K562 (cell line): ENCODE measurements at regions not wholly inside any gene's neighbourhood (a gene's known extent, or its start where the extent isn't known, plus 50 kb on each side); places are given as distances from the start of the nearest gene placed in this dataset.

Experiments used
- ATAC-seq: fragments of 200-7000 bp; cut with Tn5 transposase; 3 replicates; pipeline ENCODE4 v1.9.1; 2020; ENCODE audit warnings: moderate library complexity
- BruUV-seq: library from RNA; stranded (reverse); fragments of 400-500 nt; replicated peaks from 2 replicates; lab custom pipeline; 2021; lab: Mats Ljungman, UMichigan
- CTCF ChIA-PET: fragments of 300-600 bp; formaldehyde crosslinking; extraction: SDS; loops from one replicate; lab custom pipeline; 2021; ENCODE audit warnings: low intra/inter-chr PET ratio; lab: Yijun Ruan, JAX
- POLR2A ChIA-PET: fragments of 300-600, 350-650 bp; sonication (Branson Sonifier 250); formaldehyde crosslinking; extraction: SDS; loops from one replicate; lab custom pipeline; 2021; ENCODE audit warnings: antibody characterized with exemption, inconsistent platforms; lab: Yijun Ruan, JAX
- DNase-seq, 4 experiments: peaks; one replicate each; pipeline versions ENCODE4 v3.0.0 to v3.0.0-alpha.2; 2011 to 2018; ENCODE audit warnings: low spot score in 3 of 4, mixed read lengths in 3 of 4; ENCODE audit errors: extremely low read depth in 1 of 4
- FAIRE-seq: peaks from 2 replicates; lab custom pipeline; 2011; peaks lifted over from hg19 to GRCh38; lab: Jason Lieb, UNC
- H2AFZ ChIP-seq: 2 replicates; pipeline ENCODE4 v1.6.0; 2011; ENCODE audit warnings: low read depth, low read length, control low read depth, inconsistent platforms
- H3K27ac ChIP-seq: fragments of 200-600 bp; 3 replicates; pipeline ENCODE4 v1.8.0; 2011; ENCODE audit warnings: low read depth, mild to moderate bottlenecking, control low read depth, inconsistent platforms, low read length, moderate library complexity, mixed read lengths; ENCODE audit errors: extremely low read depth
- H3K27me3 ChIP-seq, 2 experiments: fragments of 300-600 bp in 1 of 2; 2 replicates in 1 of 2; 3 replicates in 1 of 2; pipeline versions ENCODE4 v1.6.0 to v1.8.0; 2011; ENCODE audit warnings: inconsistent platforms in 2 of 2, low read length in 2 of 2, mild to moderate bottlenecking in 1 of 2, mixed read lengths in 1 of 2, moderate library complexity in 1 of 2; ENCODE audit not compliant: control insufficient read depth in 2 of 2, insufficient read depth in 2 of 2
- H3K36me3 ChIP-seq: fragments of 300-600 bp; 3 replicates; pipeline ENCODE4 v1.8.0; 2011; ENCODE audit warnings: mild to moderate bottlenecking, low read length, inconsistent platforms; ENCODE audit not compliant: control insufficient read depth, insufficient read depth
- H3K4me1 ChIP-seq, 2 experiments: fragments of 200-600 bp in 1 of 2; replicated peaks in 1 of 2; 2 replicates in 1 of 2; 3 replicates in 1 of 2; pipeline versions ENCODE4 v1.5.1 to v1.8.0; 2011; ENCODE audit warnings: inconsistent platforms in 2 of 2, low read length in 2 of 2, mild to moderate bottlenecking in 1 of 2, mixed read lengths in 1 of 2, moderate library complexity in 1 of 2; ENCODE audit not compliant: control insufficient read depth in 2 of 2, insufficient read depth in 2 of 2
- H3K4me2 ChIP-seq: 2 replicates; pipeline ENCODE4 v1.6.1; 2011; ENCODE audit warnings: low read length, control low read depth, inconsistent platforms, mixed read lengths; ENCODE audit not compliant: insufficient read depth
- H3K4me3 ChIP-seq: fragments of 200-600 bp; sonication (generic), shearing (Covaris generic); 2 replicates; pipeline ENCODE4 v1.5.1; 2016; ENCODE audit warnings: control low read depth, inconsistent platforms
- H3K79me2 ChIP-seq: fragments of 200-600 bp; 3 replicates; pipeline ENCODE4 v1.8.0; 2011; ENCODE audit warnings: low read length, inconsistent platforms; ENCODE audit not compliant: control insufficient read depth, insufficient read depth
- H3K9ac ChIP-seq, 2 experiments: 2 replicates each; pipeline versions ENCODE4 v1.6.0 to v1.6.1; 2011; ENCODE audit warnings: low read depth in 2 of 2, low read length in 2 of 2, control low read depth in 1 of 2, inconsistent platforms in 1 of 2, mild to moderate bottlenecking in 1 of 2, mixed read lengths in 1 of 2; ENCODE audit not compliant: insufficient read depth in 1 of 2
- H3K9me1 ChIP-seq: one replicate; pipeline ENCODE4 v1.6.0; 2011; ENCODE audit warnings: inconsistent platforms, mild to moderate bottlenecking, low read length, moderate library complexity; ENCODE audit not compliant: control insufficient read depth, insufficient read depth
- H3K9me3 ChIP-seq: replicated peaks from 2 replicates; pipeline ENCODE4 v1.5.1; 2011; ENCODE audit warnings: low read depth, low read length, inconsistent platforms; ENCODE audit not compliant: control insufficient read depth, insufficient read depth
- H4K20me1 ChIP-seq: replicated peaks from 2 replicates; pipeline ENCODE4 v1.6.1; 2011; ENCODE audit warnings: low read length, inconsistent platforms, mixed read lengths; ENCODE audit not compliant: control insufficient read depth, insufficient read depth
- BRF1 ChIP-seq: IDR thresholded peaks from 3 replicates; pipeline ENCODE4 v1.6.1; 2011; ENCODE audit warnings: borderline replicate concordance, mild to moderate bottlenecking; ENCODE audit not compliant: insufficient read length; ENCODE audit errors: extremely low read depth
- DNMT1 ChIP-seq: fragments of 450-650 bp; IDR thresholded peaks from 2 replicates; pipeline ENCODE4 v1.6.1; 2016; ENCODE audit warnings: antibody characterized with exemption, mild to moderate bottlenecking
- EHMT2 ChIP-seq: fragments of 450-650 bp; IDR thresholded peaks from 2 replicates; pipeline ENCODE4 v1.6.1; 2018; ENCODE audit warnings: antibody characterized with exemption
- POLR2B ChIP-seq: fragments of 450-650 bp; IDR thresholded peaks from 2 replicates; pipeline ENCODE4 v1.6.1; 2018; ENCODE audit warnings: low read depth; ENCODE audit not compliant: partially characterized antibody
- PREB ChIP-seq: sonication (generic); formaldehyde crosslinking; IDR thresholded peaks from 2 replicates; pipeline ENCODE4 v1.8.1; 2023; ENCODE audit warnings: mild to moderate bottlenecking, missing genetic modification reagents
- ZBTB17 ChIP-seq: fragments of 450-650 bp; formaldehyde crosslinking; IDR thresholded peaks from 2 replicates; pipeline ENCODE4 v1.4.0; 2020; ENCODE audit warnings: mild to moderate bottlenecking
- ZFPM2 ChIP-seq: fragments of 250-450 bp; sonication (Bioruptor Pico); IDR thresholded peaks from 2 replicates; pipeline ENCODE4 v1.5.1; 2022; ENCODE audit warnings: mild to moderate bottlenecking
- ZKSCAN1 ChIP-seq: fragments of 150-350 bp; IDR thresholded peaks from 2 replicates; pipeline ENCODE4 v1.6.1; 2016; ENCODE audit warnings: low read depth, low read length
- ZNF184 ChIP-seq: sonication (generic); formaldehyde crosslinking; IDR thresholded peaks from 2 replicates; pipeline ENCODE4 v1.5.0; 2020; ENCODE audit warnings: missing genetic modification reagents
- ZNF197 ChIP-seq: fragments of 200-800 bp; sonication (Bioruptor generic); IDR thresholded peaks from 2 replicates; pipeline ENCODE4 v1.6.1; 2016; ENCODE audit warnings: low read depth, missing genetic modification characterization, missing compliant biosample characterization
- ZNF212 ChIP-seq: fragments of 450-650 bp; formaldehyde crosslinking; IDR thresholded peaks from 2 replicates; pipeline ENCODE4 v1.4.0; 2020; ENCODE audit warnings: mild to moderate bottlenecking
- ZNF24 ChIP-seq: fragments of 450-650 bp; IDR thresholded peaks from 2 replicates; pipeline ENCODE4 v1.6.1; 2016
- ZNF3 ChIP-seq: fragments of 250-450 bp; sonication (Bioruptor Pico); IDR thresholded peaks from 2 replicates; pipeline ENCODE4 v1.5.0; 2021; ENCODE audit warnings: mild to moderate bottlenecking, moderate library complexity
- ZNF318 ChIP-seq, 2 experiments: fragments of 450-650 bp; IDR thresholded peaks; 2 replicates each; pipeline ENCODE4 v1.6.1; 2016; ENCODE audit warnings: mild to moderate bottlenecking in 2 of 2, borderline replicate concordance in 1 of 2, low read depth in 1 of 2, moderate library complexity in 1 of 2
- WGBS: fragments of 100-300 bp; shearing (Covaris generic); methylation state at CpG from one replicate; pipeline ENCODE4 v1.1.6; 2016; ENCODE audit warnings: low coverage, mixed read lengths; ENCODE audit not compliant: insufficient coverage; ENCODE audit errors: missing lambda C conversion rate; 5-methylcytosine and 5-hydroxymethylcytosine counted together
- in situ Hi-C: fragments of 300-500 bp; cut with MboI; formaldehyde crosslinking; loops from 4 replicates; pipeline ENCODE4 v1.15.0; 2018; ENCODE audit warnings: inconsistent platforms, mixed read lengths
- intact Hi-C: fragments of 100-400 bp; cut with micrococcal nuclease; formaldehyde crosslinking; loops from 2 replicates; pipeline ENCODE4 v1.14.2; 2022

- 48% methylated on average over 3 of the region's 4 CpGs for WGBS
- Histone ChIP-seq H2AFZ (no peak overlapping the region), H3K9ac (no peak overlapping the region), H3K4me1 (peaks cover 0 to 7% of the 10 kb centered on the region in 2 experiments; a peak in 3 of 5 replicates), H3K9me1 (no peaks in the 10 kb centered on the region), H3K4me2 (no peak overlapping the region), H4K20me1 (no peaks in the 10 kb centered on the region), H3K27me3 (no peaks in the 10 kb centered on the region), H3K27ac (no peak overlapping the region), H3K36me3 (no peaks in the 10 kb centered on the region), H3K79me2 (no peaks in the 10 kb centered on the region), H3K9me3 (no peaks in the 10 kb centered on the region), H3K4me3 (no peak overlapping the region)
- no TSS peak for BruUV-seq
- CTCF ChIA-PET, result no interaction called here
- DNase-seq, result no peak
- FAIRE-seq, result no peak
- POLR2A ChIA-PET, result interaction anchor here (1.0 kb wide), 1 partner anchor 10 kb away, joined by 5 read pairs; no protein-coding TSS in a partner anchor
- no peak for ATAC-seq
- in situ Hi-C loops (no loop called here), intact Hi-C loops (no loop called here)
- TF ChIP-seq ZNF184 (CRISPR knock-in tag) (no peak), ZNF318 (IDR thresholded peaks at IDR 0.05; ENCODE audit: borderline replicate concordance in 1 of 2, low read depth in 1 of 2) (no peak), PREB (no peak), ZNF3 (CRISPR knock-in tag) (no peak), POLR2B (no peak), ZFPM2 (CRISPR knock-in tag) (no peak), ZKSCAN1 (no peak), ZNF197 (CRISPR knock-in tag) (no peak), EHMT2 (no peak), ZNF24 (no peak), ZNF212 (CRISPR knock-in tag) (no peak), ZBTB17 (CRISPR knock-in tag) (no peak), BRF1 (no peak), DNMT1 (no peak)
Observed at GRCh38 chr3:182382112-182382857, 411.0 kb upstream of the ATP11B start.
